GM19043 (cell line): ENCODE measurements at regions not wholly inside any gene's neighbourhood (a gene's known extent, or its start where the extent isn't known, plus 50 kb on each side); places are given as distances from the start of the nearest gene placed in this dataset.

Experiments
- ATAC-seq: cut with Tn5 transposase; IDR thresholded peaks from one replicate; pipeline ENCODE4 v1.9.1; 2021; ENCODE audit warnings: low read depth; ENCODE audit not compliant: unreplicated experiment

- ATAC-seq, result no peak
These were observed 57.5 kb downstream of the OSR1 start for GRCh38 chr2:19300961-19301360.

- no peak for ATAC-seq
These were observed 58.9 kb downstream of the OSR1 start for GRCh38 chr2:19299522-19299921.

DNA sequence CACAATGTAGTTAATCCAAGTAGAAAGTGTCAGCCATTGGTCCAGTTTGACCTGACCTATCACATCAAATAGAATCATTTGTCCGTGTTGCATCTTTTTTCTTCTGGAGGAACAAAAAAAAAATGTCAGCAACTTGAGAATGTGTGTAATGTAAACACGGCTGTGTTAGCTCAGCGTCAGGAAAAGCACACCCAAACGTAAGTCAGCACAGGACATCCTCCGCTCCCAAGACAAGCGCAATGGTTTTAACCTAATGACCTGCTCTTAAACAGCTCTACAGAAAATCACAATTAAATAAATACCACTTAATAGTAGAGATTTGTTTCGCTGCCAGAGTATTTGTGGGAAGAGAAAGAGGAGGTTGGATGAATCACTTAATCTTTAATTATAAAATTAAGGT lies 59.4 kb downstream of the OSR1 start:
- no peak for ATAC-seq

- no peak for ATAC-seq
These were observed 60.7 kb downstream of the OSR1 start for GRCh38 chr2:19297716-19298115.

DNA sequence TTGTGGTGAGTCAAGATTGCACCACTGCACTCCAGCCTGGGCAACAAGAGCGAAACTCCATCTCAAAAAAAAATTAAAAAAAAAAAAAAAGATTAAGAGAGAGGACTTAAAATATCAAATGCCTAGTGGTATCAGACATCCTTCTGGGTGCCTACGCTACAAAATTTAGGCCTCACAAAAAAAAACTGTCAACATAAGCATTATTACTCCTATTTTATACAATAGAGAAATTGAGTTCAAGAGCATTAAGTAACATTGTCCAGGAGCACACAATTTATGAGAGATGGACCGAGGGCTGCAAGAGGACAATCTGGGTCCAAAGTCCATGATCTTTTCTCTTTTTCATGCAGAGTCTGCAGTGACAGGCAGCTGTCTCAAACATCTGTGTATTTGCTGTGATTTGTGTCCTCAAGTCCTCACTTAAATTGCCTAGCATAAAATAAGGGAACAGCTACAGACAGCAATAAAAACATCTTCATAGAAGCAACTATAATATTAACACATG lies 62.4 kb downstream of the OSR1 start:
- ATAC-seq, result no peak

- no peak for ATAC-seq
These were observed 66.4 kb downstream of the OSR1 start for GRCh38 chr2:19292007-19292406.

DNA sequence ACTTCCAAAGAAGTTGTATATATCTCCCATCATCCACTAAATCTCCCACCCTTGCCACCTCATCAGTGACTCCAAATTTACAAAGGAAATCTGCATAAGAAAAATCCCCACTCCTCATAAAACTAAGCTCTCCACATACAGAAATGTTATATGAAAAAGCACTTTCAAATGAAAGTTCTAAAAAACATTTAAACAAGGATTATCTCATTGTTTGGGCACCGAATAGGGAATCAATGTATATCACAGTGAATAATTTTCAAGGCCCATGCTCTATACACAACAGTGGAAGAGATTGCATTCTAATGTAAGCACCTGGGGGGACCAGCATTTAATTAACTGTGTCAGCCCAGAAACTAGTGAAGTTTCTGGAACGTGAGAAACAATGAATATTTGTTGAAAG lies 70.1 kb downstream of the OSR1 start:
- no peak for ATAC-seq

- no peak for ATAC-seq
These were observed 71.1 kb downstream of the OSR1 start for GRCh38 chr2:19287324-19287723.

DNA sequence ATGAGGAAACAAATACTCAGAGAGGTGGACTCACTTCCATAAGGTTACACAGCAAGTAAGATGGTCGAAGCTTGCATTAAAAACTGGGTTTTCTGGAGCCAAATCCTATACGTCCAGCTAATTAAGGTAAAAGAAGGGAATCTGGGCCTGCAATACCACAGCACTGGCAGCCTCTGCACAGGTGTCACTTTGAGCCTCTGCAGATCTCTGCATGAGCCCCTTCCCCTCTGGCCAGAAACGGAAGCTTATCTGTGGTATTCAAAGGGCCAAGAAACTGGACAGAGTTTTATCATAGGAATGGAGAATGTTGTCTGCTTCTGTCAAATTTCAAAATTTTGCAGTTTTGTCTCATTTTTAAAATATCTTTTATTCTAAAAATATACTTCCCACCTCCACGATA lies 76.1 kb downstream of the OSR1 start:
- ATAC-seq, result no peak

DNA sequence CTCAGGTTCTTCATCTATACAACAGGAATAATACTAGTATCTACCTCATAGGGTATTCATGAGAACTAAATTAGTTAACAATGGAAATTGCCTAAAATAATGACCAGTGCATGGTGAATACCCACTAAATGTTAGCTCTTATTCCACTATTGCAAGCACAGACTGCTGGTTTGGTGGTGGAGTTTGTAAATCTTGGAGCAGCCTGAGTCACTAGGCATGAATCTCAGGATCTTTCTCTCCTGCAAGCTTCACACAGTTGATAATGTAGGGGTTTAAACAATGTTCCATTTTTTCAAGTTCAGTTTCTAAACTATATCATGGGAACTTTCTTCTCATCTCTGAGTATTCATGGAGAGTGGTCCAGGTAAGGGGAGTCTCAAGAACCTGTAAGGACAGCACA lies 84.0 kb downstream of the OSR1 start:
- no peak for ATAC-seq

DNA sequence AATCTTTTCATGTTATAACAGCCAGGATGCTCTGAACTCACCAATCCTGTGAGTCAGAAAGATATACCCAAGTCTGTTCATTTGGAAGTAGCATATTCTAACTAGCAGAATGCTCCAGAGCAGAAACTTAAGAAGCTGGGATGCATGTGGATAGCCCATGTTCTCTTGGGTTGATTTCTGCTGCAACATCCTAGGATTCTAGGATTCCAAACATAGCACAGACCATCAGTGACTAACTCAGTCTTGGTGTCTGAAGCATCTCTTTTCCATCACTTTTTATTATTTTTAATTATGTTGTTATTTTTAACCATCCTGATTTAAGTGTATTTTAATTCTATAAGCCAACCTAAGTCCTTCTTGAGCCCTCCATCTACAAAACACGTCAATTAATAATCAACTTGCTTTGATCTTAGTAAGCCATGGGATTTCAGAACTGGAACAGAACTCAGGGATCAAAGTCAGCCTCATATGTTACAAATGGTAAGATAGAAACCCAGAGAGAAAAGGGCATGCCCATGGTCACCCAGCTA lies 85.4 kb downstream of the OSR1 start:
- no peak for ATAC-seq

DNA sequence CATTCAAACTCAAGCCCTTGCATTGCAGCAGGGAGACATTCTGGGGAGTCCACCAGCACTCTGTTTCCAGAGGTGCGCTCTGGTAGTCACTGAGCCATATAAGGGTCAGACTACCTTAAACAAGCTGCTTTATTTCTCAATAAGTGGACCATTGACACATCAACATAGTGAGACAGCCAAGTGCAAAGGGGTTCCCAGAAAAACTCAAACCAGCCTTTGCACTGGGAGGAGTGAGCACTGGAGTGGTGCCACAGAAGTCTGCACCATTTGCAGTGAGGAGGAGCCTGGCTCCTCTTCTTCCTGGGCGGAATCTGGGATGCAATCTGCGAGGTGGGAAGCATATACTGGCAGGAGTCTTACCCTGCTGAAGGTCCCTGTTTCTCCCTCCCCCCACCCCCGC lies 86.4 kb downstream of the OSR1 start:
- ATAC-seq, result no peak

DNA sequence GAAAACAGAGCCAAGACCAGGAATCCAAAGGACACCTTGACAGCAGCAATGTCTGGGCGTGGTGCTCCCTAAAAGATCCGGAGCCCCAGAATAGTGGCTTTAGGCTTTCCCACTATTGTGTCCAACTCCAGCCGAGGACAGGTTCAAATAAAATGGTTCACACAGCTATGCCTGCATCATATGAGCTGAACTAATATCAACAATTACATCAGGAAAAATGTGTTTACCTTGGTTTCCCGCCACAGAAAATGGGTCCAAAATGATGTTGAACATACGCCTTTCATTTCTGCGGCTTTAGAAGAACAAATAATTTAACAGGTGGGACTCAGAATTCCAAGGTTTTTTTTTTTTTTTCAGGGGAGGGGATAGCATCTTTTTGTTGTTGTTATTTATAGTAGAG lies 93.6 kb downstream of the OSR1 start:
- no peak for ATAC-seq

GRCh38 chr2:19262150-19262549 lies 96.3 kb downstream of the OSR1 start:
- no peak for ATAC-seq

DNA sequence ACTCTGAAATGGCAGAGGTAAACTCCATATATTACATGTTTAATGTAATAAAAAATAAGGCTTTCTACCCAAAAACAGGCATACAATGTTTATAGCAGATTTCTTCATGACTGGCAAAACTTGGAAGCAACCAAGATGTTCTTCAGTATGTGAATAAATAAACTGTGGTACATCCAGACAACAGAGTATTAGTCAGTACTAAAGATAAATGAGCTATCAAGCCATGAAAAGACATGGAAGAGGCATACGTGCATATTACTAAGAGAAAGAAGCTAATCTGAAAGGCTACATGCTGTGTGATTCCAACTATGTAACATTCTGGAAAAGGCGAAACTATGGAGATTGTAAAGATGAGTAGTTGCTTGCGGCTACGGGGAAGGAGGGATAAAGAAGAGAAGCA lies 97.4 kb downstream of the OSR1 start:
- no peak for ATAC-seq

- ATAC-seq, result no peak
These were observed 102.3 kb downstream of the OSR1 start for GRCh38 chr2:19256121-19256601.

GRCh38 chr2:19255481-19255880 lies 102.9 kb downstream of the OSR1 start:
- ATAC-seq, result no peak

- no peak for ATAC-seq
These were observed 106.9 kb downstream of the OSR1 start for GRCh38 chr2:19251554-19251953.

- no peak for ATAC-seq
These were observed 107.5 kb downstream of the OSR1 start for GRCh38 chr2:19250906-19251305.

DNA sequence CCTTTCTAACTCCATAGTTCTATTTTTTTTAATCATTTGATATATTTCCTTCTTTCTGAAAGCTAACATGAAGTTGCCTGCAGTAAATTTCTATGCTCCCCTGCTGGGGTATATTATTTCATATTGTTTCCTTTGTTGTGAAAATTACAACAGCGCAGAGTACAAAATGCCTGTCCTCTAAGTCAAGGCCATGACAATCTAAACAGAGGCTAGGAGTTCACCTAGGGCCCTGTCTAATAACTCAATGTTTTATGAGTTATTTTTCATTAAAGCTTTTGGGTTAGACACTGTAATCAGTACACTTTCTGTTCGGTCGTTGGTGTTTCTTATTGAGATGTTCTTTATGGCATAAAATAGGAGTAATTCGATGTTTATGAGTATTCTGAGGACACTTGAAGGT lies 111.2 kb downstream of the OSR1 start:
- no peak for ATAC-seq

DNA sequence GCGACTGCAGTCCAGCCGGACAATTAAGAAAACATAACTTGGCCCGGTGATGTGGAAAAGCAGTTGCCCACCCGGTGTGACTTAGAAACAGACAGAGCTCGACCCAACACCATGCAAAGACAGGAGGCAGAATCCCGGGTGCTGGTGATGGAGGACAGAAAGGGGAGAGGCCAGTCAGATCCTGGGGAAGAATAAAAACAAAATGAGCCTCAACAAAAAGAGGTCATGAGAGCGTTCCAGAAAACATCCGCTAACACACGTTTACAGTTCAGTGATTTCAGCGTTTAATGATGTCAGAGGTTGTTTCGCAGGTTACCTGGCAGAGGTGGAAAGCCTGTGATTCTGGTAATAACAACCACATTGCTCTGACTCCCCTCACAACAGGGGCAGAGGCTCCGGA lies 111.9 kb downstream of the OSR1 start:
- no peak for ATAC-seq

DNA sequence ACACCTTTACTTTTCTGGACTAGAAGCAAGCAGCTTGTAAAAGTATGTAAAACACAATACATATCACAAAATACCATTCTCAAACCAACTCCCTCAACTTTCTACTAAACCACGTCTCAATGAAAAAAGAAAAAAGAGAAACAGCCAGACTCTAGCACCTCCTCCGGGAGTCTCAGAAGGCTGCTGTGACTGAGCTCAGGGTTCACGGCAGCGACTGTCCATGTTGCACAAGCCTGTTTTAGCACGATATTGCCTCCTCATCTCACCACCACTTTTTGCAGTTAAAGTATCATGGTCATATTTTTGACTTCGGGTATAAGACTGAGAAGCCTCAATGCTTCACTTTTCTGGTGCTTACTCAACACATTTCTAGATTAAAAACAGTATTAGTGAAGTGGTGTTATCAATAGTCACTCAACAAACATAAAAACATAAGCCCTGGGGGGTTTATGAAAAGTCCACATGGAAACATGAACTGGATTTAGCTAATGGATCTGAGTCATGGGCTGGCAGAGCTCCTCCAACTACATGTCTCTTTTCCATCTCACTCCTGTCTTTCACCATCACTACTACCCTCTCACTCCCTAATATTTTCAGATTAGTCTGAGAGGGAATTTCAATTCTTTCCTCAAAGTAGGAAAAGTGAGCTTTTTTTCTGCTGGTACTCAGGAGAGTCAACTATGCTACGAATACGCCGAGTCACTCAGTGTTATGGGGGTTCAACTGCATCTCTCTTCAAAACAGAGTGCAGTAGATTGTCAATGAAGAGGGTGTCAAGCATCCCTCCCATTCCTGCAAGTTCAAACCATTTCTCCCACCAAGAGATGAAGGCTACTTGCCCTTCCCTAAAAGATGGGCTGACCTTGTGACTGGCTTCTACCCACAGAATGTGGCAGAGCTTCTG lies 113.7 kb downstream of the OSR1 start:
- no peak for ATAC-seq
